Fibroblast of lung (primary cell): ENCODE measurements at regions not wholly inside any gene's neighbourhood (a gene's known extent, or its start where the extent isn't known, plus 50 kb on each side); places are given as distances from the start of the nearest gene placed in this dataset.

Experiments
- EZH2 ChIP-seq: IDR thresholded peaks from 2 replicates; pipeline ENCODE4 v1.5.1; 2012; ENCODE audit warnings: low read length, control low read depth, mild to moderate bottlenecking; ENCODE audit errors: missing control alignments
- TF ChIP-seq, protein P1 (sequence below), 2 donors: IDR thresholded peaks in 1 of 2; conservative IDR thresholded peaks in 1 of 2; 1 replicate in 1 of 2; 2 replicates in 1 of 2; pipeline ENCODE4 v1.5.1; 2011 to 2012; ENCODE audit warnings: low read length in 2 of 2, control low read depth in 1 of 2, inconsistent platforms in 1 of 2, low read depth in 1 of 2, mild to moderate bottlenecking in 1 of 2

DNA sequence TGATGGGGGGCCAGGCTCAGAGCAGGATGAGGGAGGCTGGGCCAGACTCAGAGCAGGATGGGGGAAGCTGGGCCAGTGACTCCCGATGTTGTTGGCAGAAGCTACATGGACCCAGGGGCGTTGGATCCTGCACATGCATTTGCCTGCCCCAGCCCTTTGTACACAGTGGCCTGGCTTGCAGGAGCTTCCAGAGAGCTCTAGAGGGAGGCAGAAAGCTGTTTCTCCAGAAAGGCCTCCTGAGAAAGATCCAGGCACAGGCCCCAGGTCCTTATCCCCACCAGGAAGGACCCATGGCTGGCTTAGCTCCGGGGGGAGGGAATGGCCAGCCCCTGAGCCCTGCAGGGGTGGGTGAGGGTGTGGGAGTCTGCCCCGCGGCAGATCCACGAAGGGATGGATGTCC lies 106.6 kb upstream of the ACTRT2 start:
- TF ChIP-seq, protein P1, sequence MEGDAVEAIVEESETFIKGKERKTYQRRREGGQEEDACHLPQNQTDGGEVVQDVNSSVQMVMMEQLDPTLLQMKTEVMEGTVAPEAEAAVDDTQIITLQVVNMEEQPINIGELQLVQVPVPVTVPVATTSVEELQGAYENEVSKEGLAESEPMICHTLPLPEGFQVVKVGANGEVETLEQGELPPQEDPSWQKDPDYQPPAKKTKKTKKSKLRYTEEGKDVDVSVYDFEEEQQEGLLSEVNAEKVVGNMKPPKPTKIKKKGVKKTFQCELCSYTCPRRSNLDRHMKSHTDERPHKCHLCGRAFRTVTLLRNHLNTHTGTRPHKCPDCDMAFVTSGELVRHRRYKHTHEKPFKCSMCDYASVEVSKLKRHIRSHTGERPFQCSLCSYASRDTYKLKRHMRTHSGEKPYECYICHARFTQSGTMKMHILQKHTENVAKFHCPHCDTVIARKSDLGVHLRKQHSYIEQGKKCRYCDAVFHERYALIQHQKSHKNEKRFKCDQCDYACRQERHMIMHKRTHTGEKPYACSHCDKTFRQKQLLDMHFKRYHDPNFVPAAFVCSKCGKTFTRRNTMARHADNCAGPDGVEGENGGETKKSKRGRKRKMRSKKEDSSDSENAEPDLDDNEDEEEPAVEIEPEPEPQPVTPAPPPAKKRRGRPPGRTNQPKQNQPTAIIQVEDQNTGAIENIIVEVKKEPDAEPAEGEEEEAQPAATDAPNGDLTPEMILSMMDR (conservative IDR thresholded peaks at IDR 0.05 in 1 of 2, IDR thresholded peaks at IDR 0.05 in 1 of 2; ENCODE audit: low read depth in 1 of 2, low read length in 2 of 2), result no peak
- no peak for TF ChIP-seq EZH2
